ENCODE measurements at regions not wholly inside any gene's neighbourhood (a gene's known extent, or its start where the extent isn't known, plus 50 kb on each side); places are given as distances from the start of the nearest gene placed in this dataset.
"Not testable (repeated sequence)": the region's sequence is repeated elsewhere in the genome, so short reads cannot be mapped to it uniquely, and the experiment has no call there.

DNA sequence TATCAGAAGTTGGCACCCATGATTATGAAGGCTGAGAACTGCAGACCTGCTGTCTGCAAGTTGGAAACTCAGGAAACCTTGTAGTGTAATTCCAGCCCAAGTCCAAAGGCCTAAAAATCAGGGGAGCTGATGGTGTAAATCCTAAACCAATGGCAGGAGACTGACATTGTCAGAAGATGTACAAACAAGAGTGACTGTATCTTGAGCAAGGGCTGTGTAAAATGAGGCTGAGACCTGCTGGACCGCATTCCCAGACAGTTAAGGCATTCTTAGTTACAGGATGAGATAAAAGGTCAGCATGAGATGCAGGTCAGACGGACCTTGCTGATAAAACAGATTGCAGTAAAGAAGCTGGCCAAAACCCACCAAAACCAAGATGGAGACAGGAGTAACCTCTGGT lies 147.7 kb downstream of the COG6 start:
- DNase-seq (ENCODE audit: low spot score) = no peak

GRCh38 chr13:39803851-39804250 lies 148.4 kb downstream of the COG6 start:
- DNase-seq (ENCODE audit: low spot score) = no peak

GRCh38 chr13:39804332-39805210 lies 149.1 kb downstream of the COG6 start:
- DNase-seq (ENCODE audit: low spot score) = no peak

- no peak for DNase-seq (ENCODE audit: low spot score)
Observed at GRCh38 chr13:39809466-39809865, 154.0 kb downstream of the COG6 start.

DNA sequence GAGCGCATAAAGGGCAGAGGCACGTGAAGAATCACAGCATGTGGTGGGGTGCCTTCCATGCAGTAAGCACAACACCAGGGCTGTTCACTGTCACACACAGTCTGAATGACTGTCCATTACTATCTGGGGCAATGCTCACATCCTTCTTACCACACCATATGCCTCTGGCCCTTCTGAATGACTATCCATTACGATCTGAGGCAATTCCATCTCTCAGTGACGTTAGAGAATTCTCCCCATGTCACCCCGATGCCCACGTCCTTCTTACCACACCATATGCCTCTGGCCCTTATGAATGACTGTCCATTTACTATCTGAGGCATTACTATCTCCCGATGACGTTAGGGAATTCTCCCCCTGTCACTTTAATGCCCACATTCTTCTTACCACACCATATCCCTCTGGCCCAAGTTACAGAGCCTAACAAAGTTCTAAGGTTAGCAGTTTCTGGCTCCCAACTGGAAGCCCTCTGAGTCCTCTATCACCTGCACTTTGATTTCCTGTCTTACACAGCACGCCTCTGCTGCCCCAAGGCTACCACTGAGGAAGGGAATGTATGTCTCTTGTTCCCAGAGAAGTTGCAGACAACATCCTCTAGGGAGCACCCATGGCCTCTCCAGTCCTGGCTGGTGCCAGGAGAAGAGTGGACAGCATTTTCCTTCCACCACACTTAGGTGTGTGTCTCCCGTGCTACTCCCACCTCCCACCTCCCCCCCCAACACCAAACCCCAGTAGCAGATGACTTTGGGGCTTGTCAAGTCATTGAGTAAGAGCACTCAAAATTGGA lies 154.8 kb downstream of the COG6 start:
- no peak for DNase-seq (ENCODE audit: low spot score)

GRCh38 chr13:39811051-39811450 lies 155.6 kb downstream of the COG6 start:
- no peak for DNase-seq (ENCODE audit: low spot score)

GRCh38 chr13:39811696-39812095 lies 156.2 kb downstream of the COG6 start:
- DNase-seq (ENCODE audit: low spot score) = no peak

DNA sequence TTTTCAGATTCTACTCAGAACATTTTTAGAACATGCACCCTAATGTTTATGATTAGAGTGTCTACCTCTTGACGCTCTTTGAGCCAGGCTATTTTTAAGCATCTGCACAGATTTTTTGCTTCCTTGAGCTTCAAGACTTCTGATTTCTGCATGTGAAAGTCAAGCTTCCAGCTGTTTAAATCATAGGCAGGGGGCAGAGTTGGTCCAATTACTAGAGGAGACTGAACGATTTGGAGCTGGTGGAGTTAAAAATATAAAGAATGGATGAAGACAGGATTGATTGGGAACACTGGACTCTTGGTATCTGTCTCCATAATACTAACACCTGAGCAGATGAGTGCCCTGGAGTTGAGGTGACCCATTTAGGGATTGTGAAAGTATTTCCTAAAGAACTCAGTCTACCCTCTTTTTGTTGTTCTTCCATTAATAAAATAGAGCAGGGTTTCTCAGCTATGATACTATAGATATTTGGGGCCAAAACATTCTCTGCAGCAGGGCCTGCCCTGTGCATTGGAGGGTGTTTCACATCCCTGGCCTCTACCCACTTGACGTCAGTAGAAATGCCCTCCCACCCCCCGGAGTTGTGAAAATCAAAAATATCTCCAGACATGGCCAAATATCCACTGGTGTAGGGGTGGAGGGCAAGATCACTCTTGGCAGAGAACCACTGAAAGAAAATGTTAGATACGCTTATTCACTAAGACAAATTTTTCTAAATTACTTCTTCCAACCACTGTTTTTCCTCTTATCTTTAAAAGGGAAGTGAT lies 160.1 kb downstream of the COG6 start:
- DNase-seq (ENCODE audit: low spot score) = no peak

DNA sequence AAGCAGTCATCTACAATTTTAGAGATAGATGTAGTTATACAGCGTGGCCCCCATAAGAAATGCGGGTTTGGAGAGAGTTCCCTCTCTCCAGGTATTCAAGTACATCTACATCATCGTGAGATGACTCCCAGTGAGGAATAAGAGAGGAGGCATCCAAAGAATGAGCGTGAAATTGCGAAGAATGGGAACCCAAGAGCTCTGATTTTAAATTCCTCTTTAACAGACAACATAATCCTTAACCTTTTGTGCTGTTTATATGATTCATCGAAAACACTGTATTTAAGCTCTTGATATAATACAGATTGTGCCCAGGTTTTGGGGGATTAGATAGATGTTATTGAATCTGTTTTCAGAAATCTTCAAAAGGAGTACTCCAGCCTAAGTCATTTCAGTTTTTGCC lies 161.5 kb downstream of the COG6 start:
- no peak for DNase-seq (ENCODE audit: low spot score)

- DNase-seq (ENCODE audit: low spot score) = no peak
Observed at GRCh38 chr13:39818953-39819352, 163.5 kb downstream of the COG6 start.

- DNase-seq (ENCODE audit: low spot score) = no peak
Observed at GRCh38 chr13:39820606-39821005, 165.1 kb downstream of the COG6 start.

GRCh38 chr13:39821977-39822376 lies 166.5 kb downstream of the COG6 start:
- DNase-seq (ENCODE audit: low spot score) = no peak

- no peak for DNase-seq (ENCODE audit: low spot score)
Observed at GRCh38 chr13:39822437-39822836, 167.0 kb downstream of the COG6 start.

DNA sequence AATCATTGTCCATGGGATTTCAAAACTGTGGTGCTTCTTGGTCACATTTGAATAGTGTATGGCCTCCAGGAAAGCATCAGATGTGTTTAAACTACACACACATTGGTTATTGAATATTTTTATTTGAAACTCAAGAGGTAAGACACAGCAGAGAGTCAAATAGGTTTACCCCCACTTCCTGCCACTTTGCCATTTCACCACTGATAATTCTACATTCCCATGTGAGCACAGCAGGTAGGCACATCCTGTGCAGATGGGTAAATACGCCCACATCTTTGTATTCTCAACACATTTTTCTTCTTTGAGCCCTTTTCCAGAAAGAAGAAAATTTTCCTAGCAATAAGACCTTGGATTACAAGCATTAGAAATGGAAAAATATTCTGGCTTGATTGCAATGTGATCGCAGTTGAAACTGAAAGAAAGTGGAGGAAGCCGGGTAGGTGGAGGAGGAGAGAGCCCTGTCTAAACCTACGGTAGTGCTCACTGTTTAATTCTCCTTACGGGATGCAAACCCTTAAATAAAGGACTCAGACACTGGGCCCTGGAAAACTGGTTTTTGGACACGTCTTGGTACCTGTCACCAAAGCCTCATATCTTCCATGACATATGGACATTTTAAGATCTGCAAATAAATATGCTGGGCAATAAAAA lies 167.7 kb downstream of the COG6 start:
- DNase-seq (ENCODE audit: low spot score) = no peak

GRCh38 chr13:39825886-39826285 lies 170.4 kb downstream of the COG6 start:
- no peak for DNase-seq (ENCODE audit: low spot score)

GRCh38 chr13:39835253-39835652 lies 179.8 kb downstream of the COG6 start:
- DNase-seq (ENCODE audit: low spot score) = no peak

GRCh38 chr13:39836038-39836437 lies 180.6 kb downstream of the COG6 start:
- no peak for DNase-seq (ENCODE audit: low spot score)

DNA sequence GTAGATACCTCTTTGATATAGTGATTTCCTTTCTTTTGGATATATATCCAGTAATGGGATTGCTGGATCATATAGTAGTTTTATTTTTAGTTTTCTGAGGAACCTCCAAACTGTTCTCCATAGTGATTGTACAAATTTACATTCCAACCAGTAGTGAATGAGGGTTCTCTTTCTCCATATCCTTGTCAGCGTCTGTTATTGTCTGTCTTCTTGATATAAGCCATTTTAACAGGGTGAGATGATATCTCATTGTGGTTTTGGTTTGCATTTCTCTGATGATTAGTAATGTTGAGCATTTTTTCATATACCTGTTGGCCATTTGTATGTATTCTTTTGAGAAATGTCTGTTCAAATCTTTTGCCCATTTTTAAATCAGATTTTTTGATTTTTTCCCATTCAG lies 182.4 kb downstream of the COG6 start:
- not testable (repeated sequence) for DNase-seq (ENCODE audit: low spot score)

DNA sequence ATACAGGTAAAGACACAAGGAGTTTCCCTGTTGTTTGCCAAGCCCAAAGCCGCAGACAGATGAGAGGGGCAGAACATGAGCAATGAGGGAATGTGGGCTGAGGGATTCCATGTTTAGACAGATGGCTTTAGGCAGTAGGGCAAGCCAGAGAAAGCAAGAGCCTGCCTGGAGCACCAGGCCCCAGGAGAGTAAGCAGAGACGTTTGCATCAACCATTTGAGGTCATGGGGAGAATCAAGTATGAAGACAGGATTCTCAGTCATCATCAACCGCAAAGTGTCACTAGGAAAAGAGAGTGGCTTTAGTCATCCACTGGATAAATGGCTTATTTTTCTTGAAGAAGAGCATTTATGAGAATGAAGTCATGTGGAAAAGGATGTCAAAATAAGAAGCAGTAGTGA lies 184.7 kb downstream of the COG6 start:
- no peak for DNase-seq (ENCODE audit: low spot score)

- DNase-seq (ENCODE audit: low spot score) = no peak
Observed at GRCh38 chr13:39847336-39847735, 191.9 kb downstream of the COG6 start.

GRCh38 chr13:39855236-39855635 lies 199.8 kb downstream of the COG6 start:
- no peak for DNase-seq (ENCODE audit: low spot score)

DNA sequence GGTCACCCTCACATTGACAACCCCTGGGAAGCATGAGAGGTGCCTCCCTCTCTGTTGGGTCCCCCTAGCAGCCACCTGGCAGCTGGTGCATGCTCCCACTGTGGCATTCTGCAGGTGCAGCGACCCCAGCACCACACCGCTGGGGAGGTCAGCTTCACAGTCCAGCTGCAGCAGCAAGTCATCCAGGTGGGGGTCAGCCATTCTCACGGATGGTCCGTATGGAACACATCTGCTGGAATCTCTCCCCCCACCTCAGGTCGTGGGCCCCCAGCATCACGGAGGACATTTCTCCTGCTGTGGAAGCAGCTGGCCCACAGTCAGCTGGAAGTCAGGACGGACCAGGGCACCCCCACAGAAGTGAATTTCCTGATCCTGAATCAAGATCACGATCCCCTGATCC lies 201.3 kb downstream of the COG6 start:
- no peak for DNase-seq (ENCODE audit: low spot score)
